HUDEP-2 (cell line): ENCODE measurements at regions not wholly inside any gene's neighbourhood (a gene's known extent, or its start where the extent isn't known, plus 50 kb on each side); places are given as distances from the start of the nearest gene placed in this dataset.

ENCODE experiments used
- DNase-seq, 76 experiments: peaks; one replicate each; lab custom pipeline; 2025; ENCODE audit not compliant: unreplicated experiment in 76 of 76; lab: John Stamatoyannopoulos, UW

DNA sequence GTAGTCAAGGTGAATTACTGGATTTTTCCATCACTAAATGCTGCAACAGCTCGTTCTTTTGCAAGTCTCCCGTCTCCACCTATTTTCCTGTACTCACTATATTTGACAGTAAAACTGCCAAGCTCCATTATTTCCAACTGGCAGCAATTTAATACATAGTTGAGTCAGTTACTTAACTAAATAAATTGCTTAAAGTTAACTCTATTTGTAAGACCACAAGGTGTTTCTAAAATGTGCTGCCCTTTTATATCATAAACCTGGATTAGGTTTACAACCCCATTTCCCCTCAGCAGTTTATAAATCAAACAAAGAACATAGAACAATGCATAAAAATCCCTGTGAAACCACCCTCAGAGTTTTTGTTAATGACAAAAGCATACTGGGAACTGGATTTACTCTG is 211.4 kb upstream of the DPH6 start:
- DNase-seq, result no peak

DNA sequence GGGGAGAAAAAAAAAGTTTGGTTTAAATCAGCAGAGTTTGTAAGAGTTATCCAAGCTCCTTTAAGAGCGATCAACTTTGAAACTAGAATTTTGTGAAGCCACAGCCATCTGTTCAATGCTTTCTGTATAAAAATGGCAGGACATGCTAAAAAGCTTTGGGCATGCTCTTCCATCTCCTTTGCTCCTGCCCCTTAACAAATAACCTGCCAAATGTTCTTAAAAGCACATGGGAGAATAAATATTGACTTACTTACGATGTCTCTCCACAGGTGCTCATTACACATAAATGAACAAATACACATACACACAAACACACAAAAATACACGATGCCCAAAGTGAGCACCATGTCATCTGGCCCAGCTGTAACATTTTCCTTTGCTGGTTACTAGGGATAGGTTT is 211.8 kb upstream of the DPH6 start:
- DNase-seq, result no peak

DNA sequence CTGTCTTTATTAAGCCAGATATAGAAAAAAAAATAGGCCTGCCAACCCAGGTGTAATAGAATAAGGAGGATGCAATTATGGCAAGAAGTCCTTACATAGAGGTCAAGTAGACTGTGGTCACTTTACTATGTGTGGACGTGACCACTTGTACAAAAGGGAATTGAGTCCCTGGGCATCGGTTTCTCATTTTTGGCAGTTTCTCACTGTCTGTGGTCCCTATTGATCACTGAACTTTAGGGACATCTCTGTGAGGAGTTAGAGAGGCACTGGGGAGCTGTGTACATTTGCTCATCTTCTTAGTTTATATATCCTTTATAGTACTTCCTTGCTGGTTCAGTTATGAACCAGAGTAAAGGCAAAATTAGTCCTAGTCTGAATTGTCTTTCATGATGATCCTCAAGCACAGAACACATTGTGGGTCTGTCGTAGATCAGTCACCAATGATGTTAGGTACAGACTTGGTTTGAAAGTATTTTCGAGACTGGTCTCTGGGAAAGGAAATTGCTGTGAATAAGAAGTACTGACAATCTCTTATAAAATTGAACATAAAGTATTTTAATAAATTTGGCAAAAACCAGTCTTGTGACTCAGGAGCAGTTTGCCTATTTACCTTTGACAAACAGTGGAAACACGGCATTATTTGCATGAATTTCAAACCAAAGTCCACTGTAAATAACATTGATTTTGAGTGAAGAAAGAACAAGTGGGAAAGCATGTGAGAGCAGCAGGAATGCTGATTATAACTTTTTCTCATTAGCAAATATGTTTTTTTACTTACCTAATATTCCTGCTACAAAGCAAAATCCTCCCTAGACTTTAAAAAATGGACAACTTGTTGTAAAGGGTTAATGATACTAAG is 218.9 kb upstream of the DPH6 start:
- DNase-seq, result no peak

DNA sequence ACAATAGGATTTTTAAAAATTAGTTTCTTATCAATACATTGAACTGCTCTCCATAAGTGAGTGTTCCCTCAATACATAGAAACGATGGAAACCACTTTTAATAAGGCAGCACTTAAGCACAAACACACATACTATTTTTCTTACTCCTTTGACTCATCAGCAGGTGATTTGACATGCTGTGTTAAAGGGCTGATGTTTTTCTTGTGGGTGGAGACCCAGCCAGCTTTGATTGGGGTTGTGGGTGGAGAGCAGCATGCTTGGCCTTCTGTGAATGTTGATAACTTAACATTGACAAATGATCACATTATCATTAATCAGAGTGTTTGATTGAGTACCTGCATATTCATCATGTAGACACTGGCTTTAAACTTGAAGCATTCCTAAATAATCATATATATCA is 223.0 kb upstream of the DPH6 start:
- DNase-seq, result no peak

DNA sequence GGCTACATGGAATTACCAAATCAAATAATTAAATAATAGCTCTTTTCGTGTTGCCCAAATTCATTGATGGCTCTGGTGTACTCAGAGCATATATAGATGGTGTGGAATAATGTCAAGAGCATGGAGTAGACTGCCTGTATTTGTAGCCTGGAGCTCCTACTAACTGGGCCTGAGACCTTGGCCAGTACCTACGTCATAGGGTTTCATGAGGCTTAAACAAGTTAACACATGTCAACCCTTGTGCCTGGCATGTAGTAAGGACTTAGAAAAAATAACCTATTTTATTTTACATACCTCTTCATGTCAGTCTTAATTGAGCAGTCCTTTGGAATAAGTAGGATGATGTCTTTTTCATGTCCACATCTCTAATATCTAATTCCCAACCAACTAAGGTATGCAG is 223.7 kb upstream of the DPH6 start:
- DNase-seq, result no peak

DNA sequence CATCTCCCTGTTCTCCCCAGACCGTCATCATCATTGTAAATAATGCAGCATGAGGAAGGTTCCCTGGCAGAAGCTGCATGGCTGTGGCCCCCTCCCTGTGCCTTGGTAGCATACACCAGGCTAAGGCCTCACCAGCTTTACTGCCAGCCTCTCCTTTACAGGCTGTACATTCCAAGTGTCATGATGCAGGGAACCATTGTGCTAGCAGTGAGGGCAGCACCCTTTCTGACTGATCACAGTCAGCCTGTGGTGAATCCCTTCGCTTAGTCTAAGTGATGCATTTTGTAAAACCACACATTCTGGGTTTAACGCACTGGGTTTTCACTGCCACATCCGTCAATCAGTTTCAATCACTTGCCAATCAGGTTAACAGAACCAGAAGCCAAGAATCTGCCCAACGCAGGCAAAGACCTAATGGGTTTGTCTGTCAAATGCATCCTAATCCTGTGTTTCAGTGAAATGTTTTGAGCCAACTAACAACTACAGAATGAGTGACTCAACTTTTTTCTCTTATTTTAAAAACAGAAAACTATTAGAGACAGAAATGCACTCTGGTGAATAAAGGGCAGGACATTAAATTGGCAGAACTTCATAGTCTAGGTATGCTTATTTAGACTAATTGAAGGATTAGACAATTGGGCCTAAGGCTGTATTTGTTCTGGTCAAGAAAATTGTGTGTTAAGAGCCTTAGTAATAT is 225.9 kb upstream of the DPH6 start:
- DNase-seq, result no peak

DNA sequence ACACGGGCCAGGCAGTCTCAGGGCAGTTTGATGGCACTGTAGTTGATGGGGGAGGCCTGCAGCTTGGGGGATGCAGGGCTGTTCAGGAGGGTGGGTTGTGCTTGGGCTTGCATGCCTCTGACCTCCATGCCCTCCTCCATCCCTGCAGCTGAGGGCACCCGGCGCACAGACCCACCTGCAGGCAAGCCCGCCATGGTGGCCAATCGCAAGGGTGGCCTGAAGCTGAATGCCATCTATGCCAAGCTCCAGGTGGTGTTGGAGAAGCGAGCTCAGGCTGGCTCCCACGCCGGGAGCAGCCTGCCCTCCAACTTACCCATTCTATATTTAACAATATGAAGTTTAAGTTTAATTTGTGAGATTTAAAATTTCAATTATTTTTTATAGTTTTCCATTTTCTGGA is 228.7 kb upstream of the DPH6 start:
- DNase-seq, result no peak

DNA sequence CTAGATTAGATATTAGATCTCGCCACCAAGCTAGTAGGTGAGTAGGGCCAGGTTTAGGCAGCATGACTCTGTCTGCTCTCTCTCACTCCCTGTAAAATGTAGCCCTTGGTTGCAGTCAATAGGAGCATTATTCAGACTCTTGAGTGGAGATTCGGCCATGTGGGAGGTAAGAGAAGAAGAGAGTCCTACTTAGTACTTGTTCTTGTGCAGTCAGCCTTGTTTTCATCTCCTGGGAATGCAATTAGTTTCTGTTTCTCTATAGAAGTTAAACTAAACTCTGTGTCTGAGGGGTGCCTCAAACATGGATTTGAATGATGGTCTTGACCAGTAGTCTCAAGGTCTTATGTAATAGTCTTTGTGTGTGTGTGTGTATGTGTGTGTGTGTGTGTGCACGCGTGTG is 229.5 kb upstream of the DPH6 start:
- DNase-seq, result no peak

DNA sequence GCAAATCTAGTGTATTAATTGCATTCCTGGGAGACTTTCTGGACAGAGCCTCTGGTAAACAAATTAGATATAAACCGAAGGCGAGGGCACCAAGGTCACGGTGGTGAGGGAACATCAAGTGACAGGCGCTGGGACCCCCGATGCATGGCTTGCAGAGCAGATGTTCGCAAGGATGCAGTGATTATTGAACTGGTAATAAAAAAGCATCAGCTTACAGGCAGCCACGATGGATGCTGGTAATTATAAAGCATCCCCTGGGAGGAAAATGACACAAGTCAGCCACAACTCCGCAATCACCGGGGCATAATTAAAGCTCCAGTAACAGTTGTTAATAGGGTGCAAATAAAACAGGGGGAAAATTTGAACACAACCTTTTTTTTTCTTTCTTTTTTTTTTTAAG is 231.1 kb upstream of the DPH6 start:
- DNase-seq, result no peak

DNA sequence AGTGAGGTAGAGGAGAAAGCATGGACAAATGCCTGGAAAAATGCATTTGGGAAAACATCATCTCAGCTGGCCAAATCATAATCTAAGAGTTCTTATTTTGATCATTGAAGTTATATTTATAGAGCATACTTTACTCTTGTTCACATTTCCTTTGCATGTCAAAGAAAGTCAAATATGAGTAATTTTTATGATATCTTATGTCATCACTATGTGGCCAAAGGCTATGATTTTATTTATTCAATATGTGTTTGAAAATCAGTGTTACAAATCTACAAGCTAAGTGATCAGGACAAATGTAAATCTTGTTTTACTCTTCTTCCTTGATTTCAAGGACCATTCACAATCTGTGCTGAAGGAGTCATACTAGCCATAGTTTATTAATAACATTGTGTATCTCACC is 237.2 kb upstream of the DPH6 start:
- no peak for DNase-seq

DNA sequence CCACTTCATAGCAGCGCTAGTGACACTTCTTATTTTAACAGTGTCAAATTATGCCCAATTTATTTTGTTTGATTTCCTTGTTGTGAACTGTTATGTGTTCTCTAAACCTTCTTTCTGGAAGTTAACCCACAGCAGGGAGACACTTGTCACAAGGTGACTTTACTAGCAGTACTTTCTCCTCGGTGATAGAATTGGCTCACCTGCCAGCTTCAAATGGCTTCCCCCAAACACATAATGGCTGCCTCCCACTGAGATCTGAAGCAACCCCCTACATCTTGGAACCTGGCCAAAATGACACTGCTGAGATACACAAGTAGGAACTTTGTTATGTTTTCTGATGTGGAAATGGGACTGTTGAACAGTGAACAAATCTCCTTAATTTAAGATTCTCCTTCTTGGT is 238.8 kb upstream of the DPH6 start:
- no peak for DNase-seq

DNA sequence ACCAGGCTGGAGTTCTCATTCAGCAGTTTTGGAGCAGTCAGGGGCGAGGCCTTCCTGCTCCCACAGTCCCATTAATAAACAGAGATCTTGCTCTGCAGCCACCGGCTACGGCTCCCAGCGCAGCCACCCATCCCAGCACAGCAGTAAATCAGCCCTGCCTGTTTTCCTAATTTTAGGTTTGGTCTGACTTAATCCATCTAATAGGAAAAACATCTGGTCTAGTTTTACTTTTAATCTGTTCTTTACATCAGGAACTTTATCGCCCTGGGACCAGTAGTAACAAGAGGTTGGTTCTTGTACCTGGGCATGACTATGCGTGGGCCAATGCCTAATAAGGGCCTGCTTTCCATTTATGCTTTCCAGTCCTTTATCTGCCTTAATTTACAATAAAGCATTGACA is 264.0 kb upstream of the DPH6 start:
- DNase-seq, result no peak

DNA sequence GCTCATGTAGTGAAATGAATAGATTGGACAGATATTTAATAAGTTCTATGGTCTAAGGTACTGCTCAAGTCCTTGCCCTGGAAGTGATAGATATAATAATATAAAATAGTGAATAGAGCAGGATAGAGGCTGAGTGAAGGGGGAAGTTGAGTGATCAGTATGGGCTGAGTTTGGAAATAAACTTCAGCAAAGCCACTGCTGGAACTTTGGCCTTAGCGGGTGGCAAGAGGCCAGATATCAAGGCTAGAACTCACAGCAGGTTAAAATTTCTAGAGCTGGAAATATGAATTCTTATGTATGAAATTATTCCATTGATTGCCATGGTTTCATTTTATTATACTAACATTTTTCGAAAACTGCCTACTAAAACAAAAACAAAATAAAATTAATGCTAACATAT is 267.6 kb upstream of the DPH6 start:
- no peak for DNase-seq

DNA sequence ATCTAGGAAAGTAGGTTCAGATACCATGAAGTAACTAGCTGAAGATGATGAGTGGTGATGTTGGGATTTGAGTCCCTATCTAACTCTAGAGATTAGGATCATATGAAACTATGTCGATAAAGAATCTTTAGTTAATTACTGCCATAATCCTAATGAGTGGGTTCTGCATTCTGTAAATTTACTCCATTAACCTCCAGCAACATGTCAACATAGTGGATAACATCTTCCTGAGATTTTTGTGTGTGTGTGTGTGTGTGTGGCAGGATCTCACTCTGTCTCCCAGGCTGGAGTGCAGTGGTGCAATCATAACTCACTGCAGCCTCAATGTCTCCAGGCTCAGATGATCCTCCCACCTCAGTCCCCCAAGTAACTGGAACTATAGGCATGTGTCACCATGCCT is 272.9 kb upstream of the DPH6 start:
- DNase-seq, result no peak

DNA sequence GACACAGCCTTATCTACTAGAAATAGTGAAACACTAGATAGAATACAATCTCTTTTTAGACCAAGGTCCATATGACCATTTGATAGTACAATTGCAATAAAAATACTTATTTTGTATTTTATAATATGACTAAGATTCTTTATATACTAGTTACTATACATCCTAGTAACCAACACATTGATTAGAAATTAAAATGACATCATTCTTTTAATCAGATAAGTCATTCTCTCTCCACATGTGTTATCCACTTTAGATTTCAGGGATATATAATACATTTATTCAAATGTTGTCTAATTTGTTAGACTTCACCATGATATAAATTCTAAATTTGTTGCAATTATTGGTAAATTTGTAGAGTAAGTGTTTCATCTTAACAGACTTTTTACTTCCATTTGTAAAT is 276.2 kb upstream of the DPH6 start:
- no peak for DNase-seq

DNA sequence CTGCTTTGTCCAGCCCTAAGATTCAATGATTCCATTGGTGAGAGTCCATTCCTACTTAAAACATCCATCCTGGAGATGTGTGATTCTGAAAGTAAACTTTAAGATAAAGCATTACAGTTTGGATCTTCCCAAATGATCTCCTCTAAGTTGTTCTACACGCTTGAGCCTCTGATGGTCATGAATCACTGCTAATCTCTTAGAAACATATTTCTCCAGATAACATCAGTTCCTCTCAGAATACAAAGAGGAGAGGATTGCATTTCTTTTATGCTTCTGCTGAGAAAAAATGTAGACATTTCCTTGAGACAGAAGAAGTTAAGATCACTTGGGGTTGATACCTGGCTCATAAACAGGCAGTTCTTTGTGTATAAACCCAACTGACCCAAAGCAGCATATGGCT is 281.2 kb upstream of the DPH6 start:
- DNase-seq, result no peak

DNA sequence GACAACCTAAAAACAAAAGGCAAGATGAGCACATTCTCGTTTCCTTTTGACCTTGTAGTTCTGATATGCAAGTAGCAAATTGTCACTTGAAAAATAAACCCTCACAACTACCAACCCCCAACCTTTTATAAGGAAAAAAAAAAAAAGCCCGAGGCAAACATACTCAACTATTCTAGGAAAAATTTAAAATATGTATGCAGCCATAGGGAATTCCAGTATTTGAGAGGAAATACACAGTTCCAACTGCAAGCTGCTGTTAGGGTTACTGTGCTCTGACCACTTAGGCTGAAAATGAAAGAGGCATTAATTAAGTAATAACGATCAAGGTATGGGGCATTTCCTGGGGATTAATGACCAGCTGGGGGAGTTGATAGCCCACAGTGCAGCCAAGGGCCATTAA is 281.9 kb upstream of the DPH6 start:
- DNase-seq, result no peak

DNA sequence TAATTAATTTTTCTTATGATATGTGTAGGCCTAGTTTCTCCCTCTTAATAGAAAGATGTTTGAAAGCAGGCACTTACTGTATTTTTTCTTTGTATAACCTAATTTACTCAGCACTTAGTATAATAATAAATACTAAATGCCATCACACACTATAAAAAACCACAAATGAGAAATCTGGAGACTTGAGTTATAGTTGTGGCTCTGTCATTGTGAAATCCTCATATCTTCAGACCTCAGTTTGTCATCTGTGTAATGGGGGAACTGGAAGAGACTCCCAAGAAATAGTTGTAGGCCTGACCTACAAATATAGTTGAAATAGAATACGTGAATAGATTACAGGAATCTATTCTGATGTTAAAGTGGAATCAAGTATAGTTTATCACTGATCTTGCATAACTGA is 287.6 kb upstream of the DPH6 start:
- no peak for DNase-seq

DNA sequence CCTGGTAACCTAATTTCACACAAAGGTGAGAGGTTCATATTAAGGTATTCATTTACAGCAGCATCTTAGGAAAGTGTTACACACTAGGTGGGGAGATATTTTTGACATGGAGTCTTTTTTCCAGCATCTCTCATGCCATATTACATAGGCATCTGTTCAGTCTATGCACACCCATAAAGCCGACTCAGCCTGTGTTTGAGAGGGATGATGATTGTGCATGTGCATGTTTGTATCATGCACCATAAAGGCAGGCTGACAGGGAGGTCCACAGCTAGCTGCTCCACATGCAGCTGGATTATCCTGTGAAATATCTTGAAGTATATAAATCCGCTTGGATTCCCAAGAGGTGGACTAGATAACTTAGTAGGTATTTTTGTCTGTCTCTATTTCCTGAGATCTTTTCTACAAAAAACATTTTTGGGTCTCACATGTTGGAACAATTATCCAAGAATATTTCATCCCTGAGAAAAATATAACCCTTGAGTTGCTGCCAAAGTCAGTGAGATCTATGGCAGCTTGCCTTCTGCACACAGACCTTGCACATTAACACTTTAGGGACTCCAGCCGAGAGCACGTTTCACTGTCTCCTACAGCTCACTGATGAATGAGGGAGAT is 288.4 kb upstream of the DPH6 start:
- DNase-seq, result no peak

DNA sequence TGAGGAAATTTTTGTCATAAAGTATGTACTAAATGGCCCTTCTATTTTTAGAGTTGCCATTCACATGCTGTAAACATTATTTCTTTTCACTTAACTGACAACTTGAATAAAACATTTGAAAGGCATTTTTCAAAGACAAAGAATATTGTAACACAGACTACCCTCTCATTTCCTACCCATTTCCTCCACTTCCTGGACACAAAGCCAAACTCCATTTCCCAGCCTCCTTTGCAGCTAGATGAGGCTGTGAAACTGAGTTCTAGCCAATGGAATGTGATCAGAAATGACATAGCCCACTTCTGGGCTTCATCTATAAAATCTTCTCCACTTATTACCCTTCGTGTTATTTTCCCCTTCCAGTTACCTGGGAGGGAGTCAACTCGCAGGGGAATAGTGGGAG is 288.9 kb upstream of the DPH6 start:
- no peak for DNase-seq

DNA sequence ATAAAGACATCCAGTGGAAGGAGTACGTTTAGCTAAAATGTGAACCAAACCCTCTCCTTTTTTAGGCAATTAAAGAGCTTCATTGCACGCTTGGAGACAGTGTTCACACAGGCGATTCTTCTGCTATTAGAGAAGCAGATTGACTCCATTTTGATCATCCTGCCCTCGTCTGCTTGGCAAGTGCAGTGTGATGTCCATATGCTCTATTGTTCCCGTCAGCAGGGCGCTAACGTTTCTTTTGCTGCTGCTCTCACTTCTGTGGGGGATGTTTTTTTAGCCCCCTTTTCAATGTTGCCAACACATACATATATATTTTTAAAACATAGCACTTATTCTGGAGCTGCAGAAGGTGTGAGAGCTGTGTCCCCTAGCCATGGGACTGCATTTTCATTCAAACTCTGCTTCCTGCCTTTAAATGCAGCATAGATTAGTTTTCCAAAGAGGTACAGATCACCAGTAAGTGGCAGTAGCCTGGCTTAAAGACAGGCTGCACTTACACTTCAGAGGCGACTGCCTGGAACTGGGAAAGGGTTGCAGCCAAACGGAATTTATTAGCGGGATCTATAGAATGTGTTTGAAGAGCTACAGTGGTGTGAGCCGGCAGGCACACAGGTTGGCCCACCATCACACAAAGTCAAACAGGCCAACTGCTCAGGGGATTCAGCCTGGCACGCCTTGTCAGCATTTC is 292.6 kb upstream of the DPH6 start:
- DNase-seq, result no peak
